Suprapubic skin (tissue), 4 donors: ENCODE measurements at regions not wholly inside any gene's neighbourhood (a gene's known extent, or its start where the extent isn't known, plus 50 kb on each side); places are given as distances from the start of the nearest gene placed in this dataset.

Experiments
- CTCF ChIP-seq, 2 donors: fragments of 200-600 bp in 1 of 2; fragments of 450-650 bp in 1 of 2; sonication (generic) in 1 of 2; IDR thresholded peaks; one replicate each; pipeline ENCODE4 v1.5.1; 2016 to 2019; ENCODE audit warnings: antibody characterized with exemption in 2 of 2, mild to moderate bottlenecking in 1 of 2, moderate library complexity in 1 of 2
- EP300 ChIP-seq: sonication (generic); formaldehyde crosslinking; IDR thresholded peaks from one replicate; pipeline ENCODE4 v1.6.1; 2017; ENCODE audit warnings: antibody characterized with exemption
- POLR2A ChIP-seq, 2 donors: fragments of 450-650 bp; IDR thresholded peaks; one replicate each; pipeline ENCODE4 v1.6.1; 2017; ENCODE audit warnings: antibody characterized with exemption in 2 of 2, mild to moderate bottlenecking in 2 of 2, moderate library complexity in 2 of 2
- POLR2AphosphoS5 ChIP-seq, 3 donors: sonication (generic); formaldehyde crosslinking; IDR thresholded peaks; one replicate each; pipeline ENCODE4 v1.6.1; 2017; ENCODE audit warnings: antibody characterized with exemption in 3 of 3

DNA sequence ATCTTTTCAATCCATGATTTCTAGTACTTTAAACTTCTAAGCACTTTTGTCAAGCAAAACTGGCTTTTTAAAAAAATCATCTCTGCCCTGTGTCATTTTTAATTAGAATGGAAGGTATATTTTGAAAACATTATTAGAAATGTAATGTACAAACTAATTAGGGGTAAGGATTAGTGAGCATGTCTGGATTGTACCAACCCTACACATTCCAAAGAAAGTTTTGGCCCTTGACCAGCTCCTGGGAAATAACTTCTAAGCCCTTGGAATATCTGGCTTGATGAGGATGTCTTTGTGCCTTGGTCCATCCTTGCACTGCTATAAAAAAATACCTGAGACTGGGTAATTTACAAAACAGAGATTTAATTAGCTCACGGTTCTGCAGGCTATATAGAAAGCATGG is 876.5 kb downstream of the RAPGEF2 start:
- no peak for TF ChIP-seq CTCF (IDR thresholded peaks at IDR 0.05)
- no peak for TF ChIP-seq POLR2AphosphoS5 (IDR thresholded peaks at IDR 0.05)
- TF ChIP-seq POLR2A (IDR thresholded peaks at IDR 0.05), result no peak
- TF ChIP-seq EP300, result no peak
